ENCODE measurements at regions not wholly inside any gene's neighbourhood (a gene's known extent, or its start where the extent isn't known, plus 50 kb on each side); places are given as distances from the start of the nearest gene placed in this dataset.

GRCh38 chr2:9755008-9755407, 88.3 kb upstream of the TAF1B start:
- DNase-seq (ENCODE audit: low read depth in 2 of 2, low spot score in 1 of 2): no peak

GRCh38 chr2:9755638-9756037, 87.6 kb upstream of the TAF1B start:
- no peak for DNase-seq (ENCODE audit: low read depth in 2 of 2, low spot score in 1 of 2)

GRCh38 chr2:9756692-9757250, 86.5 kb upstream of the TAF1B start:
- DNase-seq (ENCODE audit: low read depth in 2 of 2, low spot score in 1 of 2): no peak

- DNase-seq (ENCODE audit: low read depth in 2 of 2, low spot score in 1 of 2): no peak
Observed at GRCh38 chr2:9757501-9758264, 85.6 kb upstream of the TAF1B start.

GRCh38 chr2:9758741-9759140, 84.5 kb upstream of the TAF1B start:
- no peak for DNase-seq (ENCODE audit: low read depth in 2 of 2, low spot score in 1 of 2)

- no peak for DNase-seq (ENCODE audit: low read depth in 2 of 2, low spot score in 1 of 2)
Observed at GRCh38 chr2:9760069-9760901, 83.0 kb upstream of the TAF1B start.

- DNase-seq (ENCODE audit: low read depth in 2 of 2, low spot score in 1 of 2): no peak
Observed at GRCh38 chr2:9760902-9761228, 82.4 kb upstream of the TAF1B start.

GRCh38 chr2:9761577-9761976, 81.7 kb upstream of the TAF1B start:
- no peak for DNase-seq (ENCODE audit: low read depth in 2 of 2, low spot score in 1 of 2)

GRCh38 chr2:9762164-9762563, 81.1 kb upstream of the TAF1B start:
- DNase-seq (ENCODE audit: low read depth in 2 of 2, low spot score in 1 of 2): no peak

- no peak for DNase-seq (ENCODE audit: low read depth in 2 of 2, low spot score in 1 of 2)
Observed at GRCh38 chr2:9762941-9763340, 80.3 kb upstream of the TAF1B start.

- no peak for DNase-seq (ENCODE audit: low read depth in 2 of 2, low spot score in 1 of 2)
Observed at GRCh38 chr2:9763356-9764152, 79.7 kb upstream of the TAF1B start.

GRCh38 chr2:9764153-9764778, 79.0 kb upstream of the TAF1B start:
- DNase-seq (ENCODE audit: low read depth in 2 of 2, low spot score in 1 of 2): no peak

GRCh38 chr2:9765611-9766531, 77.4 kb upstream of the TAF1B start:
- DNase-seq (ENCODE audit: low read depth in 2 of 2, low spot score in 1 of 2): no peak

GRCh38 chr2:9767656-9768281, 75.5 kb upstream of the TAF1B start:
- DNase-seq (ENCODE audit: low read depth in 2 of 2, low spot score in 1 of 2): no peak

GRCh38 chr2:9768388-9768787, 74.9 kb upstream of the TAF1B start:
- DNase-seq (ENCODE audit: low read depth in 2 of 2, low spot score in 1 of 2): no peak

GRCh38 chr2:9769171-9770005, 73.9 kb upstream of the TAF1B start:
- DNase-seq (ENCODE audit: low read depth in 2 of 2, low spot score in 1 of 2): no peak

- DNase-seq (ENCODE audit: low read depth in 2 of 2, low spot score in 1 of 2): no peak
Observed at GRCh38 chr2:9770006-9770307, 73.3 kb upstream of the TAF1B start.

GRCh38 chr2:9770308-9771100, 72.8 kb upstream of the TAF1B start:
- peak in 1 of 2 donors; percentile 27 for DNase-seq (ENCODE audit: low read depth in 2 of 2, low spot score in 1 of 2)
